Esophagus (tissue), 2 donors: ENCODE measurements at regions not wholly inside any gene's neighbourhood (a gene's known extent, or its start where the extent isn't known, plus 50 kb on each side); places are given as distances from the start of the nearest gene placed in this dataset.

Source experiments
- H3K27ac ChIP-seq, 2 donors: one replicate each; pipeline ENCODE4 v1.5.1; 2013; ENCODE audit warnings: low read depth in 2 of 2, mild to moderate bottlenecking in 2 of 2, inconsistent platforms in 1 of 2, low read length in 1 of 2, moderate library complexity in 1 of 2
- H3K27me3 ChIP-seq, 2 donors: one replicate each; pipeline ENCODE4 v1.6.1; 2013; ENCODE audit warnings: low read length in 2 of 2, control low read depth in 1 of 2, mild to moderate bottlenecking in 1 of 2; ENCODE audit not compliant: insufficient read depth in 2 of 2, control insufficient read depth in 1 of 2
- H3K36me3 ChIP-seq, 2 donors: one replicate each; pipeline ENCODE4 v1.6.1; 2013; ENCODE audit warnings: low read length in 1 of 2; ENCODE audit not compliant: control insufficient read depth in 2 of 2, insufficient read depth in 2 of 2
- H3K4me1 ChIP-seq, 2 donors: one replicate each; pipeline ENCODE4 v1.6.1; 2013; ENCODE audit warnings: low read length in 1 of 2; ENCODE audit not compliant: control insufficient read depth in 2 of 2, insufficient read depth in 2 of 2
- H3K4me3 ChIP-seq, 2 donors: one replicate each; pipeline ENCODE4 v1.5.1; 2013; ENCODE audit warnings: low read length in 2 of 2, mild to moderate bottlenecking in 2 of 2, low read depth in 1 of 2, moderate library complexity in 1 of 2
- H3K9me3 ChIP-seq, 2 donors: one replicate each; pipeline ENCODE4 v1.6.1; 2013; ENCODE audit warnings: mild to moderate bottlenecking in 2 of 2, low read depth in 1 of 2, low read length in 1 of 2, moderate library complexity in 1 of 2; ENCODE audit not compliant: control insufficient read depth in 2 of 2, insufficient read depth in 1 of 2
- WGBS, 2 donors: extraction: QIAGEN DNeasy Blood & Tissue Kit; methylation state at CpG; one replicate each; pipeline ENCODE4 v1.1.7; 2013; 5-methylcytosine and 5-hydroxymethylcytosine counted together
- donor health status: healthy with polysubstance abuse.
- donor health status: Bipolar disorder and iron deficiency.

DNA sequence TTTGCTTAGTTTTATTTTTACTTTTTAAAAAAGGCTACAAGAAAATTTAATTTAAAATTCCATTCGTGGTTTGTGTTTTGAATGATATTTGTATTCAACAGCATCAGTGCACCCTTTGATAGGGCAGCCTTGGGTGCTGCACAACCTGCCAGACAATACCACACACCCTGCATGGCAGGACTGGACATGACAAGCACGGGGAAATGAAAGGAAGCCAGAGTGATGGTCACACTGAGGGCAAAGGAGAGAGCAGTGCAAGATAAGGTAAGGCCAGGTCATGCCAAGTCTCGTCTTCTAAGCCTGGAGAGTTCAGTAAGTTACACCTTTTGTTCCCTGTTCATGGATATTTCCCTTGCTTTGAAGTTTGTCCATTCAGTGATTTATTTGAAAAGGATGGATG, 103.0 kb downstream of the ALDH8A1 start:
- Histone ChIP-seq H3K27me3 (no peaks in the 10 kb centered on the region), H3K36me3 (no peaks in the 10 kb centered on the region), H3K9me3 (no peaks in the 10 kb centered on the region), H3K4me1 (peaks cover 0 to 2% of the 10 kb centered on the region in 2 donors), H3K27ac (no peak overlapping the region), H3K4me3 (no peak overlapping the region)
- WGBS, 2 donors = 39 to 52% methylated on average over 3 of the region's 3 CpGs

DNA sequence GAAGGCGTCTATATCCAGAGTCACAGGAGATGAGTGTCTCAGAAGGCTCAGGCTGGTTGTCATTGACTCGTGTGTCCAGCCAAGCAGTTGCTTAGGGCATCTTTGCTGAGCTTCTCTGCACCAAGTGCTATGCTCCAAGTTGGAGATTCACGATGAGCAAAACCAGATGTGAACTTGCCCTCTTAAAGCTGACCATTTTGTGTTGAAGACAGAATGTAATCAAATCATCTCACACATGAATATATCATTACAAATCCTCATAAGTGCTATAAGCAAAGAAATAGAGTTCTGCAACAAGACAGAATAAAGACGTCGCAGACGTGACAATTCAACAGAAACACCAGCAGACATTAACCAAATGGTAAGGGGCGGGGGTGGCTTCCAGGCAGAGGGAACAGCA, 103.9 kb downstream of the ALDH8A1 start:
- H3K36me3 ChIP-seq = no peaks in the 10 kb centered on the region
- WGBS, 2 donors = 70 to 73% methylated on average over 7 of the region's 7 CpGs
- H3K4me1 ChIP-seq = peaks cover 0 to 2% of the 10 kb centered on the region in 2 donors
- no peak overlapping the region for H3K27ac ChIP-seq
- no peaks in the 10 kb centered on the region for H3K9me3 ChIP-seq
- H3K27me3 ChIP-seq = no peaks in the 10 kb centered on the region
- H3K4me3 ChIP-seq = no peak overlapping the region

DNA sequence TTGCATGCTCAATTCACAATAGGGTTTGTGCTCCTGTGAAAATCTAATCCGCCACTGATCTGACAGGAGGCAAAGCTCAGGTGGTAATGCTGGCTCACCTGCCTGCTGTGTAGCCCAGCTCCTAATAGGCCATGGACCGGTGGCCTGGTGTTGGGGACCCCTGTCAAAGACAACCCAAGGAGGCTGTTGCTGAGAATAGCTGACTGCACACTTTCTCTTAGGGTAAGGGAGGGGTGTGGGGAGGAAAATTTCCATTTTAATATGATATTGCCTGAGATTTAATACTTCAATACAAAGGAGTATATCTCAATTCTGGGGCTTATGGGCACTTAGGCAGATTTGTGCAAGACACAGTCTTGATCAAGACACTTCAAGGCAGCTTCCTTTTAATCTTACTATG, 105.8 kb downstream of the ALDH8A1 start:
- 94 to 97% methylated on average over 2 of the region's 2 CpGs for WGBS, 2 donors
- Histone ChIP-seq H3K27ac (no peak overlapping the region), H3K36me3 (no peaks in the 10 kb centered on the region), H3K4me1 (peaks cover 0 to 2% of the 10 kb centered on the region in 2 donors), H3K4me3 (no peak overlapping the region), H3K9me3 (no peaks in the 10 kb centered on the region), H3K27me3 (no peaks in the 10 kb centered on the region)

DNA sequence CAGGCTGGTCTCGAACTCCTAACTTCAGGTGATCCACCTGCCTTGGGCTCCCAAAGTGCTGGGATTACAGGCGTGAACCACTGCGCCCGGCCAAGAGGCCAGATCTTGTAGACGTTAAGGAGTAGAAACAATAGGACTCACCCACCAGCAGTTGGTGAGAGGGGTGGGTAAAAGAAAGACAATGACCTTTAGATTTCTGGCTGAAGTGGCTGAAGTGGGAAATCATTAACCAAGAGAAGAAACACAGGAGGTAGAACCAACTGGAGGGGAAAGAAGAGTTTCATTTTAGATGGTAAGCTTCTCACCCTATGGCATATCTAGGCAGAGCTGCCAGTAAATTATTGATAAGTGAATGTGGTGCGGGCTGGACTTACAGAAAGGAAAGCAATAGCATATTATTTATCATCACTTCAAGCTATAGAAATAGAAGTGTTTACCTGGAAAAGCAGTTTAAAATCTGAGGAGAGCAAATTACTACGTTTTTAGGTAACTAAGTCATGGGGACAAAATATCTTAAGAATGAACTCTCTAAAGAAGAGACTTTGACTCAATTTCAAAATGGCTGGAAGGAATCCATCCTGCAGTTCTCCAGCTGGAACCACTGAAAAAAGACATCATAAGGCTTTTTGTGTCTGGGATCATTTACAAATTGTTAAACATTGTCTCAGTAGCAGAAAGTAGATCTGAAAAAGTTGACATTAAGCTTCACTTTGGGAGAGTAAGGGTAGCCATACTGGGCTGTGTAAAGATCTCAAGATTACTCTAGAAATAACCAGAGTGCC, 109.6 kb downstream of the ALDH8A1 start:
- H3K27ac ChIP-seq = no peak overlapping the region
- no peaks in the 10 kb centered on the region for H3K27me3 ChIP-seq
- no peaks in the 10 kb centered on the region for H3K36me3 ChIP-seq
- H3K4me3 ChIP-seq = no peak overlapping the region
- WGBS, 2 donors = 76 to 87% methylated on average over 7 of the region's 7 CpGs
- H3K4me1 ChIP-seq = no peaks in the 10 kb centered on the region
- H3K9me3 ChIP-seq = no peaks in the 10 kb centered on the region

DNA sequence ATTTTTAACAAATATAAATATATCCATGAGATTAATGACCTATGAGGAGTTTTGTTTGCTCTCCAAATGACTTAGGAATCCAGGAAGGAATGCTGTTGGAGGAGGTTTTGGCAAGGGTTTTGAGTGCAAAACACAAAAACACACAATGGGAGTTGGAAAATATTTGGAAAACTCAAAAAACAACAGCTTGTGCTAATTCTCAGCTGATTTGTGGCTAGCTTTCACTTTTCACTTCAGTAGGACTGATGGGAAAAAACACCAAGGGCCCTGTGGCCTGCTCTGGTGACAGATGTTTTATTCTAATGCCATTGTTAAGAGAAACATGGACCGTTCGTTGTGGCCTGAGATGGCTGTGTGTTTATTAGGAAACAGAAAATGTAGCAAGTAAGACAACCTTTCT, 113.9 kb downstream of the ALDH8A1 start:
- H3K4me3 ChIP-seq = no peak overlapping the region
- no peak overlapping the region for H3K27ac ChIP-seq
- H3K27me3 ChIP-seq = no peaks in the 10 kb centered on the region
- H3K36me3 ChIP-seq = no peaks in the 10 kb centered on the region
- H3K9me3 ChIP-seq = no peaks in the 10 kb centered on the region
- no peaks in the 10 kb centered on the region for H3K4me1 ChIP-seq
- 56 to 61% methylated on average over 2 of the region's 2 CpGs for WGBS, 2 donors

DNA sequence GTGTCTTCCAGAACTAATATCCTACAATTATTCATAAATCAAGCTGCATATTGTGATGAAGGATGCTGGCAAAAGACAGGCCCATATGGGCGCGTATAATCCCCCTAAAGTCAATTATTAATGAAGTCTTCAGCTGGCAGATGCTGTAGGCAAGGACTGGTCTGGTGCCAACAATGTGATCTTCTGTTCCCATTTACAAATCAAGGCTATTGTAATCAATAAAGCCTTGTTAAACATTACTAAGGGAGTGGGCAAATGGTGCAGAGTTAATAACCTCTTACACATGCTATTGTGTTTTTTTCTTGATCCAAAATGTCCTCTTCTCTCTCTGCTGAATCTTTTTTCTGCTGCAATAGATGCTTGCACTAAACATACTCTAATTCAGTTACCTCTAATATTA, 119.0 kb downstream of the ALDH8A1 start:
- WGBS, 2 donors = 50 to 61% methylated on average over 2 of the region's 2 CpGs
- Histone ChIP-seq H3K36me3 (no peaks in the 10 kb centered on the region), H3K27ac (no peak overlapping the region), H3K27me3 (no peaks in the 10 kb centered on the region), H3K4me3 (no peak overlapping the region), H3K4me1 (no peaks in the 10 kb centered on the region), H3K9me3 (no peaks in the 10 kb centered on the region)

DNA sequence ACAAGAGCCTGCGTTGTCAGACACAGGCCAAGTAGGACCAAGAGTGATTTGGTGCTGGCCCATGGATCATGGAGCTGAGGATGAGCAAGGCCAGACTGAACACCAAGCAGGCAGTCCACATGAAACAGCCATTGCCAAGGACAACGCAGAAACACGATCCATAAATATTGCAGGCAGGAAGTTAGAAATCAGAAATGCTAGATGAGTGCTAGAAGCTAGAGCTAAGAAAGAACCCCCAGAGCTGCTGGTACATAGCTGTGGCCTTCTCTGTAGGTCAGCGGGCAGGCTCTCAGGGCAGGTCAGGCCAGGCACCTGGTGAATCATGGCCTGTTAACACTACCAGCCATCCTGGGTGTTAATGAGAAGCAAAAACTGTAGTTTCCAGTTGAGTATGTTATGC, 119.7 kb downstream of the ALDH8A1 start:
- H3K27ac ChIP-seq = no peak overlapping the region
- 79 to 84% methylated on average over 4 of the region's 4 CpGs for WGBS, 2 donors
- H3K27me3 ChIP-seq = no peaks in the 10 kb centered on the region
- no peak overlapping the region for H3K4me3 ChIP-seq
- H3K4me1 ChIP-seq = no peaks in the 10 kb centered on the region
- H3K9me3 ChIP-seq = no peaks in the 10 kb centered on the region
- no peaks in the 10 kb centered on the region for H3K36me3 ChIP-seq

DNA sequence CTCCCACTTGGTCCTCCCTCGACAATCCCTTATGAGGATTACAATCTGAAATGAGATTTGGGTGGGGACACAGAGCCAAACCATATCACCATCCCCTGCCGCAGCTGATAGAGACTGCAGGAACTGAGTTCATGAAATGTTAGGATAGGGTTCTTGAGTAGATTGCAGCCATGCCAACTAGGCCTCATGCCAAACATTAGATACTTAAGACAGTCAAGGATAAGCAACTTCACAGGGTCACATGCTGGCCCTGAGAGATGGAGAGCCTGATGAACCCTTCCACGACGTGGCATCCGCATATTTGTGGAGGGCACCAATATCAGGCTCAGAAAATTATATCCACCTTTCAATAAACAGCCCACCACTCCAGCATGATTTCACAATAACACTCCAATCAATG, 121.3 kb downstream of the ALDH8A1 start:
- Histone ChIP-seq H3K4me3 (no peak overlapping the region), H3K36me3 (no peaks in the 10 kb centered on the region), H3K9me3 (no peaks in the 10 kb centered on the region), H3K27ac (no peak overlapping the region), H3K27me3 (no peaks in the 10 kb centered on the region), H3K4me1 (no peaks in the 10 kb centered on the region)
- 91% methylated on average over 5 of the region's 5 CpGs for whole genome bisulfite sequencing, 2 donors

DNA sequence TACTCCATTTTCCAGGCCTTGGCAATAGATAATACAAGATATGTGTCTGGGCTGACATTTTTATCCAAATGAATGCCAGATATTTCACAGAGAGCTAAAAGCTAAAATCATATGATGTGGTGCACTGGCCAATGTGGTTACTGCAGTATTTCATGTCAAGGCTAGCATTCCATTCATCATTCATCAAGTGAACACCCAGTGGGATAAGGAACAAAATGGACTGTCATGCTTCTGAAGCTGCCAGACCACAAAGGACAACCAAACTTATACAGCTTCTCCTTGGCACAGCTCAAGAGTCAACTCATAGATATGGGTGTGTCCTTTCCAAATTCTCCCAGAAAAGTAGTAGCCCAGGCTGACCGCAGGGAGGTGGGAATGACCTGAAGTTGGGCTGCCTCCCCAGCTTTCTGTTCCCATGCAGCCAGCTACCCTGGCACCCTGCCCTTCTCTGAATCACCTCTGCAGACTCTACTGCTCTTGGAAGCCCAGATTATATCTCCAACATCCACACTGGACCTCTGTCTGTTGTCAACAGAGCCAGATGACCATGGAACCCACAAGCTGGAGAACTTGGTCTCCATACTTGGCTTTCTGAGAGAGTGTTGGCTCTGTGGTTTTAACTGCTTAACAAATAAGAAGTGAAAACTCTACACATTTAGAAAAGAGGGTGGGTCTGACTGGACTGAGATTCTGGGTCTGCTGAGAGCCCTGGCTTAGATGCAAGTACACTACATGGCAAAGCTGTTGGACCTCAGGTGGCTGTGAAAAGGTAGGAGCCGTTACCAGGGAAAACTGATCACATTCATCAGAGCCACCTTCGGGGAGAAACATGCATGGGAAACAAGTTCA, 122.8 kb downstream of the ALDH8A1 start:
- Histone ChIP-seq H3K27me3 (no peaks in the 10 kb centered on the region), H3K27ac (peak overlapping the region; percentile 34 to 49), H3K4me3 (no peak overlapping the region), H3K9me3 (no peaks in the 10 kb centered on the region), H3K36me3 (no peaks in the 10 kb centered on the region), H3K4me1 (peaks cover 0 to 2% of the 10 kb centered on the region in 2 donors)
- WGBS, 2 donors = 69 to 84% methylated on average over 3 of the region's 3 CpGs

DNA sequence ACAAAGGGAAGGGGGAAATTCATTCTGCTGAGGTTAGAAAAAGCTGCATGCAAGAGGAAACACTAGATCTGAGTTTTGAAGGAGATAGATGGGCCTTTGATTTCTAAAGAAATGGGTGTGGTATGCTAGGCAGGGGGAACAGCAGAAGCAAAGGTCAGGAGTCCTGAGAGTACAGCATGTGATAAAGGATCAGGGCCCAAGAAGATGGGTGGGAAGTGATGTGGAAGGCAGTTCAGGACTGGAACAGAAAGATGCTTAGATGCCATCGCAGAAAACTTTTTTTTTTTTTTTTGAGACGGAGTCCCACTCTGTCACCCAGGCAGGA, 126.2 kb downstream of the ALDH8A1 start:
- H3K36me3 ChIP-seq = no peaks in the 10 kb centered on the region
- H3K4me3 ChIP-seq = no peak overlapping the region
- no peaks in the 10 kb centered on the region for H3K9me3 ChIP-seq
- H3K27me3 ChIP-seq = no peaks in the 10 kb centered on the region
- H3K4me1 ChIP-seq = peaks cover 0 to 2% of the 10 kb centered on the region in 2 donors
- no peak overlapping the region for H3K27ac ChIP-seq
- WGBS, 2 donors = 86 to 94% methylated on average over 2 of the region's 2 CpGs
